Osteoblast (primary cell): ENCODE measurements at regions not wholly inside any gene's neighbourhood (a gene's known extent, or its start where the extent isn't known, plus 50 kb on each side); places are given as distances from the start of the nearest gene placed in this dataset.

Experiments
- DNase-seq: peaks from one replicate; pipeline ENCODE4 v3.0.0; 2011; ENCODE audit warnings: low spot score, mixed read lengths; ENCODE audit not compliant: insufficient read length; ENCODE audit errors: missing footprints
- H2AFZ ChIP-seq: 2 replicates; pipeline ENCODE4 v1.6.0; 2011; ENCODE audit warnings: mild to moderate bottlenecking, low read length
- H3K27ac ChIP-seq: 2 replicates; pipeline ENCODE4 v1.5.1; 2011; ENCODE audit warnings: mild to moderate bottlenecking, low read depth, low read length, moderate library complexity
- H3K27me3 ChIP-seq: 2 replicates; pipeline ENCODE4 v1.6.0; 2012; ENCODE audit warnings: mild to moderate bottlenecking, control low read depth, inconsistent platforms, low read length, moderate library complexity; ENCODE audit not compliant: insufficient read depth
- H3K36me3 ChIP-seq: 2 replicates; pipeline ENCODE4 v1.5.1; 2011; ENCODE audit warnings: mild to moderate bottlenecking, low read length, control low read depth, moderate library complexity; ENCODE audit not compliant: insufficient read depth
- H3K4me1 ChIP-seq: 2 replicates; pipeline ENCODE4 v1.5.1; 2011; ENCODE audit warnings: mild to moderate bottlenecking, low read length, control low read depth, moderate library complexity; ENCODE audit not compliant: insufficient read depth
- H3K4me2 ChIP-seq: 2 replicates; pipeline ENCODE4 v1.6.0; 2011; ENCODE audit warnings: mild to moderate bottlenecking, low read length; ENCODE audit not compliant: insufficient read depth
- H3K4me3 ChIP-seq: fragments of 200-600 bp; sonication (generic); 3 replicates; pipeline ENCODE4 v1.5.1; 2012; ENCODE audit warnings: mild to moderate bottlenecking, low read length, inconsistent platforms; ENCODE audit not compliant: insufficient read depth
- H3K79me2 ChIP-seq: 2 replicates; pipeline ENCODE4 v1.6.0; 2012; ENCODE audit warnings: mild to moderate bottlenecking, low read length, control low read depth, inconsistent platforms; ENCODE audit not compliant: insufficient read depth
- H3K9me3 ChIP-seq: 2 replicates; pipeline ENCODE4 v1.5.1; 2011; ENCODE audit warnings: low read depth, low read length, control low read depth
- H4K20me1 ChIP-seq: 2 replicates; pipeline ENCODE4 v1.6.0; 2012; ENCODE audit warnings: mild to moderate bottlenecking, low read length, control low read depth; ENCODE audit not compliant: insufficient read depth
- TF ChIP-seq, protein P1 (sequence below): IDR thresholded peaks from 2 replicates; pipeline ENCODE4 v1.5.1; 2011; ENCODE audit warnings: mild to moderate bottlenecking, low read depth, low read length, moderate library complexity; ENCODE audit errors: extremely low read depth

DNA sequence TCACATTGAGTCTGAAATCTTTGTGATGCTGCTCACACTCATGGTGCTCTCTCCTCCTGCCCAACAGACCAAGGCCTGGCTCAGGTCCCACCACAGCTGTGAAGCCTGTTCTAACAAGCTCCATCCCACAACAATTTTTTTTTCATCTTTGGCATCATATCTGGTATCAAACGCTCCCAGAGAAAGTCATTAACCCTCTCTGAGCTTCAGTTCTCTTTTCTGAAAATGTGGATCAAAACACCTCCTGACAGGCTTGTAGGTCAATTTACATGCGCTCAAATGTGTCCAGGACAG lies 224.4 kb downstream of the LACC1 start:
- DNase-seq, result no peak
- peaks cover 2% of the 10 kb centered on the region for H3K27me3 ChIP-seq
- TF ChIP-seq, protein P1, sequence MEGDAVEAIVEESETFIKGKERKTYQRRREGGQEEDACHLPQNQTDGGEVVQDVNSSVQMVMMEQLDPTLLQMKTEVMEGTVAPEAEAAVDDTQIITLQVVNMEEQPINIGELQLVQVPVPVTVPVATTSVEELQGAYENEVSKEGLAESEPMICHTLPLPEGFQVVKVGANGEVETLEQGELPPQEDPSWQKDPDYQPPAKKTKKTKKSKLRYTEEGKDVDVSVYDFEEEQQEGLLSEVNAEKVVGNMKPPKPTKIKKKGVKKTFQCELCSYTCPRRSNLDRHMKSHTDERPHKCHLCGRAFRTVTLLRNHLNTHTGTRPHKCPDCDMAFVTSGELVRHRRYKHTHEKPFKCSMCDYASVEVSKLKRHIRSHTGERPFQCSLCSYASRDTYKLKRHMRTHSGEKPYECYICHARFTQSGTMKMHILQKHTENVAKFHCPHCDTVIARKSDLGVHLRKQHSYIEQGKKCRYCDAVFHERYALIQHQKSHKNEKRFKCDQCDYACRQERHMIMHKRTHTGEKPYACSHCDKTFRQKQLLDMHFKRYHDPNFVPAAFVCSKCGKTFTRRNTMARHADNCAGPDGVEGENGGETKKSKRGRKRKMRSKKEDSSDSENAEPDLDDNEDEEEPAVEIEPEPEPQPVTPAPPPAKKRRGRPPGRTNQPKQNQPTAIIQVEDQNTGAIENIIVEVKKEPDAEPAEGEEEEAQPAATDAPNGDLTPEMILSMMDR, result no peak
- no peaks in the 10 kb centered on the region for H4K20me1 ChIP-seq
- H3K27ac ChIP-seq, result no peak overlapping the region
- no peaks in the 10 kb centered on the region for H3K36me3 ChIP-seq
- H3K9me3 ChIP-seq, result no peaks in the 10 kb centered on the region
- no peaks in the 10 kb centered on the region for H3K4me1 ChIP-seq
- no peak overlapping the region for H3K4me3 ChIP-seq
- H3K79me2 ChIP-seq, result no peaks in the 10 kb centered on the region
- no peak overlapping the region for H3K4me2 ChIP-seq
- no peak overlapping the region for H2AFZ ChIP-seq

DNA sequence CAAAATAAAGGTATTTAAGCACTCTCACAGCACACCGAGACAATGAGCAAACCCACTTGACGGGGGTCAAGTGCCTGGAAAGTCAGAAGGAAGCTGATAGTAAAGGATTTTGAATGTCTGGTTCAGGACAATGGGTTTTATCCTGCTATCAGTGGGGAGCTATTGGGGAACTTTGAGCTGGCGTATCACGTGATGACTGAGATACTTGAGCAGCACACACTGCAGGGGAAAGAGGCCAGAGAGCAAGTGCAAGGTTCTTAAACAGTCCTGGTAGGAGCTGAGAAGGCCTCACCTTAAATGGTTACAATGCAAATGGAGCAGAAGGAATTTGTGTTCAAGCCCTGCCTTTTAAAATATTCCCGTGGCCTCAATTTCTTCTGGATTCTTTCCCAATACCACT lies 225.3 kb downstream of the LACC1 start:
- H3K36me3 ChIP-seq, result no peaks in the 10 kb centered on the region
- H4K20me1 ChIP-seq, result no peaks in the 10 kb centered on the region
- no peak overlapping the region for H2AFZ ChIP-seq
- H3K4me2 ChIP-seq, result no peak overlapping the region
- no peak overlapping the region for H3K27ac ChIP-seq
- H3K27me3 ChIP-seq, result peaks cover 2% of the 10 kb centered on the region
- H3K79me2 ChIP-seq, result no peaks in the 10 kb centered on the region
- no peak overlapping the region for H3K4me3 ChIP-seq
- no peaks in the 10 kb centered on the region for H3K4me1 ChIP-seq
- DNase-seq, result no peak
- no peaks in the 10 kb centered on the region for H3K9me3 ChIP-seq
- TF ChIP-seq, protein P1, result no peak

DNA sequence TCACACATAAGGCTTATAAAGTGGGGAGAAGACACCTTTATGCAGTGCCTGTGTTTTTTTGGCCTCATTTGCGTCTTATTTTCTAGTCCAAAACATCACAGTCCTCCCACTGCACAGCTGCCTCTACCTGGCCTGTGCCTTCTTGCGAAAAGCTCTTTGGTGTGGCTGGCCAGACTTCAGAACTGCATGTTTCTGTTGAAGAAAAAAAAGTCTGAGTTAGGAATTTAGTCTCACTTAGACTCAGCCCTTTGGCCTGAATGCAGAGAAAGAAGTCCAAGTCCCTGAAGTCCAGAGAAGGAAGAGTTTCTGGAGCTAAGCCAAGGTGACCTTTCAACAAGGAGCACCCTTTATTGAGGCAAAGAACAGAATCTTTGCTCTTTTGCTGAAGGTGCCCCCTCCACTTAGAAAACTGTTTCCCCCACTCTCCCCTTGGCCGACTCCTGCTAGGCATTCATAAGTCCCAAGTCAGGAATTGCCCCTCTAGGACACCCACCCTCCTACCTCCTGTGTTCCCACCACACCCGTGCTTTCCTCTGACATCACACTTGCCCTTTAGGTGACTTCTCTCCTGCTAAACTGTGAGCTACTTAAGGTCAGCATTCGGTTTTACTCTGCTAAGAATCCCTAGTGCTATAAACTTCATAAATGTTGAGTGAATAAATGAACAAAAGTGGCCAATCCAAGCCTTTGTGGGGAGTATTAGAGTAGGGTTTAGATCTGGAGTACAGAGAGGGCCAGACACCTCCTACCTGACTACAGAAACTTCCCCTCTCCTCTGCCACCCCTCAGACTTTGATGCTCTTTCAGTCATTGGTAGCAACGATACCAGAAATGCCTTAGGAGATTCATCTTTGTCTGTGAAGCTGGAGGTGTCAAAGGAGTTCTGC lies 226.8 kb downstream of the LACC1 start:
- H2AFZ ChIP-seq, result no peak overlapping the region
- TF ChIP-seq, protein P1, result no peak
- no peak overlapping the region for H3K4me2 ChIP-seq
- DNase-seq, result no peak
- no peaks in the 10 kb centered on the region for H3K9me3 ChIP-seq
- H3K27ac ChIP-seq, result no peak overlapping the region
- H3K4me3 ChIP-seq, result no peak overlapping the region
- H3K79me2 ChIP-seq, result no peaks in the 10 kb centered on the region
- no peaks in the 10 kb centered on the region for H4K20me1 ChIP-seq
- H3K36me3 ChIP-seq, result no peaks in the 10 kb centered on the region
- H3K4me1 ChIP-seq, result no peaks in the 10 kb centered on the region
- peaks cover 2% of the 10 kb centered on the region for H3K27me3 ChIP-seq

DNA sequence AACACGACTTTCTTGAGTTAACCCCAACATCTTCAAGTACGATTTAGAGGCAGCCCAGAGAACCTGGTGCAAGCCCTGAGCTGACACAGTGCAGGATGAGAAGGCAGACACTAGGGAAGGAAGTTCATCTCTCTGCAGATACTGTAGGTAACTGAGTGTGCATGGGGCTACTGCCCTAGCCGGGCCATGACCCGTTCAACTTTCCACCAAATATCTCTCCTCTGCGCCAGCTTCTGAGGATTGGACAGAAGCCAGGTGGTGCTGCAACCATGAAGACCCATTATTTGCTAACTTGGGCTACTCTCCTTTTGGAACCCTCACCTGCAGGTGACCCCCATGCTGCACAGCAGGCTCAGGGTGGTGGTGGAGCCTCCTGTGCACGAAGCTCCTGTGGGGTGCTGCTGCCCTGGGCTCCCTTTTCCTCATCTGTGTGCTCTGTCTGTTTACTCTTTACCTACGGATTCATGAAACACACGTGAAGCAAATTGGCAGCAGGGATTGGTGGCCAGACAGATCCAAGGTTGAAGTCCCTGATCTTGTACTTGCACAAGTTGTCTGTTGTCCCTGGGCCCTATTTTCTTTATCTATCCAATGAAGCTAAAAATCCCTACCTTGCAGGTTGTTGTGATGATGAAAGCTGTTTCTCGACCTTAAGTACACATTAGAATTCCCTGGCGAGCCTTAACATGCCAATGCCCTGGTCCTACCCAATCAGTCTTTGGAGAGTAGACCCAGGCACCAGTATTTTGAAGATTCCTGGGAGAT lies 227.8 kb downstream of the LACC1 start:
- H3K27ac ChIP-seq, result no peak overlapping the region
- H3K9me3 ChIP-seq, result no peaks in the 10 kb centered on the region
- no peaks in the 10 kb centered on the region for H3K4me1 ChIP-seq
- H3K4me2 ChIP-seq, result no peak overlapping the region
- no peak for DNase-seq
- no peaks in the 10 kb centered on the region for H4K20me1 ChIP-seq
- no peak overlapping the region for H3K4me3 ChIP-seq
- H3K36me3 ChIP-seq, result no peaks in the 10 kb centered on the region
- H3K79me2 ChIP-seq, result no peaks in the 10 kb centered on the region
- TF ChIP-seq, protein P1, result no peak
- H2AFZ ChIP-seq, result no peak overlapping the region
- H3K27me3 ChIP-seq, result peaks cover 2% of the 10 kb centered on the region
